A549 (cell line): ENCODE measurements at regions not wholly inside any gene's neighbourhood (a gene's known extent, or its start where the extent isn't known, plus 50 kb on each side); places are given as distances from the start of the nearest gene placed in this dataset.

Experiments used
- CHD4 ChIP-seq: fragments of 200-600 bp; sonication (generic); IDR thresholded peaks from 2 replicates; pipeline ENCODE4 v1.6.1; 2016; ENCODE audit warnings: antibody characterized with exemption, mild to moderate bottlenecking, borderline replicate concordance
- CTCF ChIP-seq: fragments of >200 bp; sonication (Bioruptor Twin); formaldehyde crosslinking; IDR thresholded peaks from 3 replicates; pipeline ENCODE4 v1.5.1; 2016
- EHF ChIP-seq: fragments of 250-450 bp; sonication (Bioruptor Pico); IDR thresholded peaks from 2 replicates; pipeline ENCODE4 v1.5.0; 2020; ENCODE audit warnings: mild to moderate bottlenecking
- FOXS1 ChIP-seq: fragments of 250-450 bp; sonication (Bioruptor Pico); IDR thresholded peaks from 2 replicates; pipeline ENCODE4 v1.5.0; 2020; ENCODE audit warnings: mild to moderate bottlenecking, moderate library complexity
- JUN ChIP-seq, 2 experiments: fragments of >200 bp; sonication (Bioruptor Twin); formaldehyde crosslinking; IDR thresholded peaks; 2 replicates in 1 of 2; 3 replicates in 1 of 2; pipeline ENCODE4 v1.6.1; 2016 to 2017
- MAZ ChIP-seq: fragments of 150-350 bp; IDR thresholded peaks from 2 replicates; pipeline ENCODE4 v1.6.1; 2014; ENCODE audit warnings: antibody characterized with exemption, low read depth, low read length, borderline replicate concordance
- POLR2A ChIP-seq: IDR thresholded peaks from 2 replicates; pipeline ENCODE4 v1.6.1; 2012; ENCODE audit warnings: mild to moderate bottlenecking, low read length
- POLR2AphosphoS2 ChIP-seq: conservative IDR thresholded peaks from 2 replicates; pipeline ENCODE4 v1.6.1; 2012; ENCODE audit warnings: low read length, improper control_type of control experiment, inconsistent platforms
- RAD21 ChIP-seq, 2 experiments: fragments of >200 bp in 1 of 2; sonication (Bioruptor Twin) in 1 of 2; formaldehyde crosslinking in 1 of 2; IDR thresholded peaks in 1 of 2; conservative IDR thresholded peaks in 1 of 2; 2 replicates in 1 of 2; 3 replicates in 1 of 2; pipeline ENCODE4 v1.6.1; 2012 to 2018; ENCODE audit warnings: inconsistent platforms in 1 of 2
- REST ChIP-seq: fragments of 200-600 bp; sonication (generic); IDR thresholded peaks from 2 replicates; pipeline ENCODE4 v1.6.1; 2016; ENCODE audit warnings: antibody characterized with exemption, mild to moderate bottlenecking, moderate library complexity
- RFX5 ChIP-seq: fragments of 450-650 bp; IDR thresholded peaks from 2 replicates; pipeline ENCODE4 v1.7.1; 2014; ENCODE audit warnings: antibody characterized with exemption, mild to moderate bottlenecking, moderate library complexity
- RNF2 ChIP-seq: fragments of 200-600 bp; sonication (generic); IDR thresholded peaks from 2 replicates; pipeline ENCODE4 v1.6.1; 2016; ENCODE audit warnings: low read depth, mild to moderate bottlenecking, antibody characterized with exemption, moderate library complexity, borderline replicate concordance
- TP53 ChIP-seq: fragments of 250-450 bp; sonication (Bioruptor Pico); IDR thresholded peaks from 2 replicates; pipeline ENCODE4 v1.5.0; 2021; ENCODE audit warnings: mild to moderate bottlenecking, moderate library complexity
- USF2 ChIP-seq: fragments of 450-650 bp; IDR thresholded peaks from 2 replicates; pipeline ENCODE4 v1.6.1; 2014; ENCODE audit warnings: antibody characterized with exemption

- TF ChIP-seq CTCF (no peak), POLR2A (no peak), RNF2 (no peak), MAZ (no peak), FOXS1 (CRISPR knock-in tag) (no peak), EHF (CRISPR knock-in tag) (no peak), REST (no peak), TP53 (CRISPR knock-in tag) (no peak), JUN (IDR thresholded peaks at IDR 0.05) (no peak), RFX5 (no peak), RAD21 (conservative IDR thresholded peaks at IDR 0.05 in 1 of 2, IDR thresholded peaks at IDR 0.05 in 1 of 2) (no peak), POLR2AphosphoS2 (no peak), USF2 (no peak), CHD4 (no peak)
Measured at GRCh38 chr2:128605931-128606330, 287.3 kb upstream of the HS6ST1 start.
